Endothelial cell of umbilical vein (primary cell): ENCODE measurements at regions not wholly inside any gene's neighbourhood (a gene's known extent, or its start where the extent isn't known, plus 50 kb on each side); places are given as distances from the start of the nearest gene placed in this dataset.

Source experiments
- EZH2 ChIP-seq: IDR thresholded peaks from 2 replicates; pipeline ENCODE4 v1.6.1; 2012; ENCODE audit warnings: borderline replicate concordance, low read depth, mild to moderate bottlenecking, moderate library complexity, low read length, inconsistent platforms; ENCODE audit not compliant: severe bottlenecking
- FOS ChIP-seq: IDR thresholded peaks from 2 replicates; pipeline ENCODE4 v1.6.1; 2011; ENCODE audit warnings: mild to moderate bottlenecking, low read length, moderate library complexity, borderline replicate concordance; ENCODE audit not compliant: insufficient read depth
- GATA2 ChIP-seq: IDR thresholded peaks from 2 replicates; pipeline ENCODE4 v1.7.0; 2011; ENCODE audit warnings: low read depth, mild to moderate bottlenecking, moderate library complexity, mixed read lengths, low read length; ENCODE audit not compliant: insufficient read length, insufficient read depth
- JUN ChIP-seq: IDR thresholded peaks from 2 replicates; pipeline ENCODE4 v1.6.1; 2011; ENCODE audit warnings: borderline replicate concordance, low read depth; ENCODE audit not compliant: insufficient read length, insufficient read depth
- MYC ChIP-seq: IDR thresholded peaks from one replicate; pipeline ENCODE4 v1.6.1; 2011; ENCODE audit warnings: mild to moderate bottlenecking, low read depth, low read length
- POLR2A ChIP-seq: IDR thresholded peaks from 2 replicates; pipeline ENCODE4 v1.6.1; 2012; ENCODE audit warnings: low read depth, mild to moderate bottlenecking, control low read depth, low read length
- POLR2AphosphoS5 ChIP-seq: IDR thresholded peaks from 2 replicates; pipeline ENCODE4 v1.6.1; 2012; ENCODE audit warnings: low read depth, mild to moderate bottlenecking, control low read depth, low read length, moderate library complexity; ENCODE audit not compliant: insufficient read depth
- TF ChIP-seq, protein P1 (sequence below), 2 donors: IDR thresholded peaks; 1 replicate in 1 of 2; 2 replicates in 1 of 2; pipeline ENCODE4 v1.5.1; 2011; ENCODE audit warnings: low read length in 2 of 2, mild to moderate bottlenecking in 2 of 2, moderate library complexity in 2 of 2, control low read depth in 1 of 2, inconsistent platforms in 1 of 2, low read depth in 1 of 2; ENCODE audit not compliant: insufficient read depth in 1 of 2; ENCODE audit errors: extremely low read depth in 1 of 2
- TF ChIP-seq, protein P2 (sequence below): IDR thresholded peaks from 2 replicates; pipeline ENCODE4 v1.6.1; 2011; ENCODE audit not compliant: insufficient read depth, insufficient read length

DNA sequence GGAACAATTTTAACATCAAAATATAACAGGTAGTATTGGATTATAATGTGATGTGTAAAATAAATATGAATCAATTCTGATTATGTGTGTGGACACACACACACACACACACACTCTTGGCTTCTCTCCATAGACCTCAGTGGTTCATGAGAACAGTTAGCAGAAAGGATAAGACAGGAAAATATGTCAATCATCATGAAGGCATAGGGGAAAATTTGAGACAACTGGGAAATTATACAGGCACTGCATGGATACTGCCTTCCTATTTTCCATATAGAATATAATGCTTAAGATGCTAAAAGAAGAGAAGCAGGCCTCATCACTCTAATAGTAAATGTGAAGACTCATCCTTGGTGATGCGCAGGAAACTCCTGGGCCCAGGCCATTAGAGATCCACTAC is 884.5 kb downstream of the SUCLG1 start:
- TF ChIP-seq, protein P1, sequence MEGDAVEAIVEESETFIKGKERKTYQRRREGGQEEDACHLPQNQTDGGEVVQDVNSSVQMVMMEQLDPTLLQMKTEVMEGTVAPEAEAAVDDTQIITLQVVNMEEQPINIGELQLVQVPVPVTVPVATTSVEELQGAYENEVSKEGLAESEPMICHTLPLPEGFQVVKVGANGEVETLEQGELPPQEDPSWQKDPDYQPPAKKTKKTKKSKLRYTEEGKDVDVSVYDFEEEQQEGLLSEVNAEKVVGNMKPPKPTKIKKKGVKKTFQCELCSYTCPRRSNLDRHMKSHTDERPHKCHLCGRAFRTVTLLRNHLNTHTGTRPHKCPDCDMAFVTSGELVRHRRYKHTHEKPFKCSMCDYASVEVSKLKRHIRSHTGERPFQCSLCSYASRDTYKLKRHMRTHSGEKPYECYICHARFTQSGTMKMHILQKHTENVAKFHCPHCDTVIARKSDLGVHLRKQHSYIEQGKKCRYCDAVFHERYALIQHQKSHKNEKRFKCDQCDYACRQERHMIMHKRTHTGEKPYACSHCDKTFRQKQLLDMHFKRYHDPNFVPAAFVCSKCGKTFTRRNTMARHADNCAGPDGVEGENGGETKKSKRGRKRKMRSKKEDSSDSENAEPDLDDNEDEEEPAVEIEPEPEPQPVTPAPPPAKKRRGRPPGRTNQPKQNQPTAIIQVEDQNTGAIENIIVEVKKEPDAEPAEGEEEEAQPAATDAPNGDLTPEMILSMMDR (IDR thresholded peaks at IDR 0.05; ENCODE audit: extremely low read depth in 1 of 2, insufficient read depth in 1 of 2, low read depth in 1 of 2, low read length in 2 of 2) = no peak
- TF ChIP-seq POLR2AphosphoS5 = no peak
- no peak for TF ChIP-seq POLR2A
- TF ChIP-seq JUN = no peak
- TF ChIP-seq, protein P2, sequence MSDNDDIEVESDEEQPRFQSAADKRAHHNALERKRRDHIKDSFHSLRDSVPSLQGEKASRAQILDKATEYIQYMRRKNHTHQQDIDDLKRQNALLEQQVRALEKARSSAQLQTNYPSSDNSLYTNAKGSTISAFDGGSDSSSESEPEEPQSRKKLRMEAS = no peak
- TF ChIP-seq FOS = no peak
- no peak for TF ChIP-seq EZH2
- no peak for TF ChIP-seq GATA2
- TF ChIP-seq MYC = no peak
